ENCODE measurements at regions not wholly inside any gene's neighbourhood (a gene's known extent, or its start where the extent isn't known, plus 50 kb on each side); places are given as distances from the start of the nearest gene placed in this dataset.

- H3K27me3 ChIP-seq (ENCODE audit: control insufficient read depth in 2 of 2, insufficient read depth in 2 of 2, low read length in 2 of 2), result peaks cover 2 to 7% of the 10 kb centered on the region in 2 experiments; a peak in 3 of 5 replicates
- in situ Hi-C loops (cut with MboI), result no loop called here
- no peak overlapping the region for H2AFZ ChIP-seq (ENCODE audit: low read depth, low read length)
- ATAC-seq (peak; percentile 82), DNase-seq (ENCODE audit: extremely low read depth in 1 of 4, low spot score in 3 of 4) (peak in 2 of 4 experiments; percentile 17 to 33), FAIRE-seq (peak; percentile 37)
- no peaks in the 10 kb centered on the region for H3K79me2 ChIP-seq (ENCODE audit: control insufficient read depth, insufficient read depth, low read length)
- POLR2A ChIA-PET, result interaction anchor here (0.6 to 1.0 kb wide), 2 partner anchors 39 kb away, joined by 5 read pairs; no protein-coding TSS in a partner anchor
- intact Hi-C loops (cut with micrococcal nuclease), result no loop called here
- H3K9ac ChIP-seq (ENCODE audit: insufficient read depth in 1 of 2, low read depth in 2 of 2, low read length in 2 of 2), result no peak overlapping the region
- CTCF ChIA-PET (ENCODE audit: low intra/inter-chr PET ratio), result no interaction called here
- H3K27ac ChIP-seq (ENCODE audit: extremely low read depth, low read depth, low read length), result no peak overlapping the region
- H3K9me1 ChIP-seq (ENCODE audit: control insufficient read depth, insufficient read depth, low read length), result peaks cover 4% of the 10 kb centered on the region
- no peak overlapping the region for H3K4me2 ChIP-seq (ENCODE audit: insufficient read depth, low read length)
- no peak overlapping the region for H3K4me3 ChIP-seq
- no peaks in the 10 kb centered on the region for H3K36me3 ChIP-seq (ENCODE audit: control insufficient read depth, insufficient read depth, low read length)
- H3K4me1 ChIP-seq (replicated peaks in 1 of 2; ENCODE audit: control insufficient read depth in 2 of 2, insufficient read depth in 2 of 2, low read length in 2 of 2), result no peaks in the 10 kb centered on the region; a peak in 1 of 5 replicates
- WGBS (ENCODE audit: insufficient coverage, low coverage, missing lambda C conversion rate), result 2% methylated on average over 3 of the region's 3 CpGs
- H4K20me1 ChIP-seq (replicated peaks; ENCODE audit: control insufficient read depth, insufficient read depth, low read length), result no peaks in the 10 kb centered on the region
- H3K9me3 ChIP-seq (replicated peaks; ENCODE audit: control insufficient read depth, insufficient read depth, low read depth, low read length), result no peaks in the 10 kb centered on the region
- no TSS peak for BruUV-seq (replicated peaks)
- TF ChIP-seq KLF16 (IDR thresholded peaks at IDR 0.05), result no peak
- no peak for TF ChIP-seq FOXA1 (IDR thresholded peaks at IDR 0.05; ENCODE audit: borderline replicate concordance)
- no peak for TF ChIP-seq ARID2 (IDR thresholded peaks at IDR 0.05)
- no peak for TF ChIP-seq ETS1 (conservative IDR thresholded peaks at IDR 0.05; ENCODE audit: control insufficient read depth, low read depth, low read length)
- no peak for TF ChIP-seq NUFIP1 (IDR thresholded peaks at IDR 0.05; ENCODE audit: partially characterized antibody)
- no peak for TF ChIP-seq MCM5 (IDR thresholded peaks at IDR 0.05; ENCODE audit: low read depth)
- no peak for TF ChIP-seq RNF2 (IDR thresholded peaks at IDR 0.05)
- no peak for TF ChIP-seq PBX2 (CRISPR knock-in tag; IDR thresholded peaks at IDR 0.05; ENCODE audit: low read depth)
- 0 out of 2 replicates have a peak, but pooled peaks have one; percentile 9 for TF ChIP-seq PBX2 (tag; conservative IDR thresholded peaks at IDR 0.05; ENCODE audit: low read depth)
- TF ChIP-seq EP300 (IDR thresholded peaks at IDR 0.05; ENCODE audit: low read length), result no peak
- peak; percentile 37 to 43 (median 39); a peak in 5 of 6 replicates for TF ChIP-seq CTCF (IDR thresholded peaks at IDR 0.05 in 2 of 3, conservative IDR thresholded peaks at IDR 0.05 in 1 of 3; ENCODE audit: insufficient read depth in 2 of 3, low read depth in 1 of 3, low read length in 3 of 3)
- TF ChIP-seq CXXC5 (CRISPR knock-in tag; IDR thresholded peaks at IDR 0.05), result no peak
- no peak for TF ChIP-seq MXD1 (CRISPR knock-in tag; IDR thresholded peaks at IDR 0.05; ENCODE audit: borderline replicate concordance, poor library complexity, severe bottlenecking)
- TF ChIP-seq RAD21 (CRISPR knock-in tag; conservative IDR thresholded peaks at IDR 0.05 in 1 of 2, IDR thresholded peaks at IDR 0.05 in 1 of 2), result peak in 1 of 2 experiments; percentile 45; a peak in 2 of 4 replicates
- TF ChIP-seq ESRRB (CRISPR knock-in tag; IDR thresholded peaks at IDR 0.05; ENCODE audit: borderline replicate concordance), result no peak
- TF ChIP-seq CC2D1A (IDR thresholded peaks at IDR 0.05), result no peak
- no peak for TF ChIP-seq CCNT2 (IDR thresholded peaks at IDR 0.05; ENCODE audit: borderline replicate concordance, extremely low read depth, insufficient read length, low read depth, low read length)
Observed at GRCh38 chr3:186464424-186465093, 79.6 kb downstream of the CRYGS start.

Data from K562 (cell line).